IMR-90 (cell line): ENCODE measurements at regions not wholly inside any gene's neighbourhood (a gene's known extent, or its start where the extent isn't known, plus 50 kb on each side); places are given as distances from the start of the nearest gene placed in this dataset.

Experiments
- ATAC-seq: fragments of 200-7000 bp; cut with Tn5 transposase; 2 replicates; pipeline ENCODE4 v1.9.1; 2020; ENCODE audit warnings: low read depth, mild to moderate bottlenecking, moderate library complexity
- BruUV-seq: library from RNA; stranded (reverse); fragments of 400-500 nt; replicated peaks from 2 replicates; lab custom pipeline; 2021; lab: Mats Ljungman, UMichigan
- CTCF ChIA-PET: fragments of 300-600 bp; formaldehyde crosslinking; extraction: SDS; loops from one replicate; lab custom pipeline; 2021; ENCODE audit warnings: antibody characterized with exemption; lab: Yijun Ruan, JAX
- POLR2A ChIA-PET: fragments of 300-600 bp; sonication (Branson Sonifier 250); formaldehyde crosslinking; loops from one replicate; lab custom pipeline; 2022; ENCODE audit warnings: antibody characterized with exemption; ENCODE audit not compliant: unreplicated experiment; lab: Charles Lee
- DNase-seq: peaks from one replicate; pipeline ENCODE4 v3.0.0; 2013
- H2AFZ ChIP-seq: replicated peaks from 2 replicates; pipeline ENCODE3; 2013; ENCODE audit warnings: low read length, mild to moderate bottlenecking; ENCODE audit not compliant: poor library complexity
- H2AK5ac ChIP-seq: 2 replicates; pipeline ENCODE4 v1.6.1; 2013; ENCODE audit warnings: low read depth, low read length, inconsistent platforms
- H2AK9ac ChIP-seq: replicated peaks from 2 replicates; pipeline ENCODE3; 2013; ENCODE audit warnings: mild to moderate bottlenecking, low read depth, low read length, moderate library complexity; ENCODE audit not compliant: poor library complexity
- H2BK120ac ChIP-seq: 2 replicates; pipeline ENCODE4 v1.6.1; 2013; ENCODE audit warnings: low read depth, low read length, inconsistent platforms
- H2BK15ac ChIP-seq: 3 replicates; pipeline ENCODE4 v1.6.1; 2013; ENCODE audit warnings: low read depth, low read length, inconsistent platforms
- H2BK20ac ChIP-seq: 2 replicates; pipeline ENCODE4 v1.6.1; 2013; ENCODE audit warnings: low read depth, mild to moderate bottlenecking, inconsistent platforms, low read length, moderate library complexity
- H2BK5ac ChIP-seq: 2 replicates; pipeline ENCODE4 v1.6.1; 2013; ENCODE audit warnings: mild to moderate bottlenecking, low read depth, low read length, inconsistent platforms; ENCODE audit not compliant: poor library complexity, severe bottlenecking
- H3K14ac ChIP-seq: replicated peaks from 2 replicates; pipeline ENCODE4 v1.6.1; 2013; ENCODE audit warnings: low read depth, low read length, inconsistent platforms
- H3K18ac ChIP-seq: 2 replicates; pipeline ENCODE4 v1.6.1; 2013; ENCODE audit warnings: low read depth, low read length, control low read depth
- H3K23ac ChIP-seq: 2 replicates; pipeline ENCODE4 v1.6.1; 2013; ENCODE audit warnings: low read depth, low read length, inconsistent platforms
- H3K27ac ChIP-seq: 2 replicates; pipeline ENCODE4 v1.5.1; 2013; ENCODE audit warnings: mild to moderate bottlenecking, control low read depth, low read length; ENCODE audit not compliant: insufficient read depth
- H3K27me3 ChIP-seq: 2 replicates; pipeline ENCODE4 v1.6.1; 2013; ENCODE audit warnings: low read length; ENCODE audit not compliant: control insufficient read depth, insufficient read depth
- H3K36me3 ChIP-seq: 2 replicates; pipeline ENCODE4 v1.6.1; 2013; ENCODE audit warnings: low read length, mixed read lengths; ENCODE audit not compliant: control insufficient read depth, insufficient read depth
- H3K4ac ChIP-seq: 2 replicates; pipeline ENCODE4 v1.6.1; 2013; ENCODE audit warnings: low read depth, low read length, inconsistent platforms
- H3K4me1 ChIP-seq: 2 replicates; pipeline ENCODE4 v1.6.1; 2013; ENCODE audit warnings: low read length, mixed read lengths; ENCODE audit not compliant: control insufficient read depth, insufficient read depth
- H3K4me2 ChIP-seq: 2 replicates; pipeline ENCODE4 v1.6.1; 2013; ENCODE audit warnings: low read depth, mild to moderate bottlenecking, control low read depth, low read length, moderate library complexity
- H3K4me3 ChIP-seq: 2 replicates; pipeline ENCODE4 v1.5.1; 2013; ENCODE audit warnings: low read depth, mild to moderate bottlenecking, control low read depth, low read length, moderate library complexity; ENCODE audit not compliant: insufficient read depth
- H3K56ac ChIP-seq: 2 replicates; pipeline ENCODE4 v1.6.1; 2013; ENCODE audit warnings: low read length, inconsistent platforms; ENCODE audit not compliant: insufficient read depth; ENCODE audit errors: extremely low read depth
- H3K79me1 ChIP-seq, 2 experiments: 2 replicates each; pipeline ENCODE4 v1.6.1; 2013; ENCODE audit warnings: low read length in 2 of 2, inconsistent platforms in 1 of 2, low read depth in 1 of 2
- H3K9ac ChIP-seq: 2 replicates; pipeline ENCODE4 v1.6.1; 2013; ENCODE audit warnings: low read depth, low read length, control low read depth
- H3K9me1 ChIP-seq: 2 replicates; pipeline ENCODE4 v1.6.1; 2013; ENCODE audit warnings: low read length, inconsistent platforms; ENCODE audit not compliant: insufficient read depth
- H3K9me3 ChIP-seq: 2 replicates; pipeline ENCODE4 v1.6.1; 2013; ENCODE audit warnings: low read length; ENCODE audit not compliant: control insufficient read depth, insufficient read depth
- H4K20me1 ChIP-seq: 2 replicates; pipeline ENCODE4 v1.6.1; 2013; ENCODE audit warnings: low read length, inconsistent platforms; ENCODE audit not compliant: insufficient read depth
- H4K5ac ChIP-seq: 2 replicates; pipeline ENCODE4 v1.6.1; 2013; ENCODE audit warnings: mild to moderate bottlenecking, low read depth, low read length, control low read depth
- H4K8ac ChIP-seq, 2 experiments: 2 replicates each; pipeline ENCODE4 v1.6.1; 2013; ENCODE audit warnings: low read depth in 2 of 2, low read length in 2 of 2, control low read depth in 1 of 2, inconsistent platforms in 1 of 2
- H4K91ac ChIP-seq: 2 replicates; pipeline ENCODE4 v1.6.1; 2013; ENCODE audit warnings: low read depth, low read length, inconsistent platforms; ENCODE audit not compliant: insufficient read depth
- CEBPB ChIP-seq: IDR thresholded peaks from 2 replicates; pipeline ENCODE4 v1.6.1; 2012; ENCODE audit warnings: low read depth, low read length, improper control_type of control experiment
- CHD1 ChIP-seq: IDR thresholded peaks from 2 replicates; pipeline ENCODE4 v1.6.1; 2012; ENCODE audit warnings: low read depth, low read length, improper control_type of control experiment
- FOS ChIP-seq: fragments of 150-350 bp; IDR thresholded peaks from 2 replicates; pipeline ENCODE4 v1.6.1; 2016; ENCODE audit warnings: low read depth, low read length
- MAFK ChIP-seq: IDR thresholded peaks from 2 replicates; pipeline ENCODE4 v1.6.1; 2012; ENCODE audit warnings: low read depth, low read length, improper control_type of control experiment
- MAZ ChIP-seq: IDR thresholded peaks from 2 replicates; pipeline ENCODE4 v1.6.1; 2012; ENCODE audit warnings: low read depth, mild to moderate bottlenecking, low read length, improper control_type of control experiment, moderate library complexity, borderline replicate concordance
- MXI1 ChIP-seq: IDR thresholded peaks from 2 replicates; pipeline ENCODE4 v1.6.1; 2012; ENCODE audit warnings: low read depth, mild to moderate bottlenecking, low read length, moderate library complexity, borderline replicate concordance
- RAD21 ChIP-seq: IDR thresholded peaks from 2 replicates; pipeline ENCODE4 v1.6.1; 2012; ENCODE audit warnings: low read length, improper control_type of control experiment
- RCOR1 ChIP-seq: IDR thresholded peaks from 2 replicates; pipeline ENCODE4 v1.6.1; 2012; ENCODE audit warnings: mild to moderate bottlenecking, low read length, improper control_type of control experiment; ENCODE audit not compliant: insufficient replicate concordance
- SMC3 ChIP-seq: fragments of 150-350 bp; IDR thresholded peaks from 2 replicates; pipeline ENCODE4 v1.6.1; 2016; ENCODE audit warnings: low read depth, mild to moderate bottlenecking, antibody characterized with exemption, low read length, moderate library complexity
- WGBS, 2 experiments: methylation state at CpG; one replicate each; pipeline versions ENCODE4 v1.1.5 to v1.1.7; 2013; ENCODE audit warnings: missing lambda C conversion rate in 2 of 2; ENCODE audit not compliant: insufficient read length in 1 of 2; ENCODE audit errors: extremely low coverage in 2 of 2; 5-methylcytosine and 5-hydroxymethylcytosine counted together
- dilution Hi-C: fragments of 300-500 bp; cut with HindIII; formaldehyde crosslinking; loops from one replicate; pipeline ENCODE4 v1.14.3; 2018; ENCODE audit warnings: low sequenced_read_pairs; ENCODE audit not compliant: unreplicated experiment
- in situ Hi-C: fragments of 300-500 bp; cut with MboI; formaldehyde crosslinking; loops from 3 replicates; pipeline ENCODE4 v1.14.3; 2019; ENCODE audit warnings: low sequenced_read_pairs, inconsistent platforms, mixed read lengths
- intact Hi-C: fragments of 100-400 bp; cut with micrococcal nuclease; formaldehyde crosslinking; loops from 2 replicates; pipeline ENCODE4 v1.10.0; 2022
- TF ChIP-seq, protein P1 (sequence below): fragments of 150-350 bp; IDR thresholded peaks from 2 replicates; pipeline ENCODE4 v1.6.1; 2016; ENCODE audit warnings: low read depth, mild to moderate bottlenecking, low read length, moderate library complexity, borderline replicate concordance
- TF ChIP-seq, protein P2 (sequence below): conservative IDR thresholded peaks from 2 replicates; pipeline ENCODE4 v1.5.1; 2012; ENCODE audit warnings: mild to moderate bottlenecking, low read depth, low read length, improper control_type of control experiment

DNA sequence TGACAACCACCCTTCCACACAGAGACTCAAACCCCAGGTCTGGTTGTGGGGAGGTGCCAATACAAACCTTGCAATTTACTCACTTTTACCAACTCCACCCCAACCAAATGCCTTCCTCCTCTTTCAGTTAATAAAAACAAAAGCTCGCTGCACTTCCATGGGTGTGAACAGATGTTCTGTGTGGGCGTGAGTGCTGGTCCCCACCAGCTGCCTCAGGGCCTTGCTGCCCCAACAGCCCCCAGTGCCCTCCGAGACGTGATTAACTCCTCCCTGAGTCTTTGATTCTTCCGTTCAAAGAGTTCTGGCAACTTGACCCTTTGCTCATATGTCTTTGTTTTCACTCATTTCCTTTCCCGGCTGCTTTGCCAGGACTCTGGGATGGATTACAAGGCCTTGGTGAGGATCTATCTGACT is 258.9 kb upstream of the CXCR4 start (continued):
- TF ChIP-seq, protein P1, sequence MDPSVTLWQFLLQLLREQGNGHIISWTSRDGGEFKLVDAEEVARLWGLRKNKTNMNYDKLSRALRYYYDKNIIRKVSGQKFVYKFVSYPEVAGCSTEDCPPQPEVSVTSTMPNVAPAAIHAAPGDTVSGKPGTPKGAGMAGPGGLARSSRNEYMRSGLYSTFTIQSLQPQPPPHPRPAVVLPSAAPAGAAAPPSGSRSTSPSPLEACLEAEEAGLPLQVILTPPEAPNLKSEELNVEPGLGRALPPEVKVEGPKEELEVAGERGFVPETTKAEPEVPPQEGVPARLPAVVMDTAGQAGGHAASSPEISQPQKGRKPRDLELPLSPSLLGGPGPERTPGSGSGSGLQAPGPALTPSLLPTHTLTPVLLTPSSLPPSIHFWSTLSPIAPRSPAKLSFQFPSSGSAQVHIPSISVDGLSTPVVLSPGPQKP, result no peak
- TF ChIP-seq SMC3 (no peak), MAZ (no peak), RAD21 (no peak)

DNA sequence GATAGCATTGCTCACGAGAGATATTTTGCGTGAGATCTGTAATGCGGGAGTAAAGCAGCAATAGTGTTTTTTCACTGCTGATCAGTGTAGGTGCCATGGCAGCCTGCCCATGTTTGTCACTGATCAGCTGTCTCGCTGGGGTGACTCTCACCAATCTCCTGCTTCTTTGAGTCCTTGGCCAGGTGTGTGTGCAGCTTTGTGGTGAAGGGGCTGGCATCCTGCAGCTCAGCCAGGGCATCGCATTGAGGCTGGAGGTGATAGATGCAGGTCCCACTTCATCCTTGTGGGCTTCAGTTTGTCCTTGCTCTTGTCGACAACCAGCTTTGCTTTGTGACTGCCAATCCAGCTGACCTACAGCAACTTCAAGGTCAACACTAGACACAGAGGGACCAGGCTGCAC is 258.3 kb upstream of the CXCR4 start:
- no peak overlapping the region for H3K4me3 ChIP-seq
- no peak overlapping the region for H2AFZ ChIP-seq
- H3K36me3 ChIP-seq, result no peaks in the 10 kb centered on the region
- dilution Hi-C loops, result no loop called here
- no peak overlapping the region for H3K4ac ChIP-seq
- no peaks in the 10 kb centered on the region for H3K79me1 ChIP-seq
- H2BK15ac ChIP-seq, result no peak overlapping the region
- no peak overlapping the region for H2BK5ac ChIP-seq
- in situ Hi-C loops, result loop anchor here (5.0 to 25.0 kb wide), 2 partner anchors 459 to 1389 kb away; no protein-coding TSS in a partner anchor
- H2BK20ac ChIP-seq, result no peak overlapping the region
- H4K5ac ChIP-seq, result no peak overlapping the region
- H3K4me2 ChIP-seq, result no peak overlapping the region
- H3K23ac ChIP-seq, result no peak overlapping the region
- no peaks in the 10 kb centered on the region for H3K4me1 ChIP-seq
- DNase-seq (no peak), ATAC-seq (no peak)
- no peak overlapping the region for H2BK120ac ChIP-seq
- no peak overlapping the region for H3K14ac ChIP-seq
- H2AK5ac ChIP-seq, result no peak overlapping the region
- no peak overlapping the region for H3K27ac ChIP-seq
- no peak overlapping the region for H4K8ac ChIP-seq
- H3K9ac ChIP-seq, result no peak overlapping the region
- WGBS, 2 experiments, result 90% methylated on average over 2 of the region's 6 CpGs; no CpG with 5 or more reads in 1 of the 2 experiments
- intact Hi-C loops, result loop anchor here (5.0 kb wide), 1 partner anchor 559 kb away; no protein-coding TSS in a partner anchor
- no peaks in the 10 kb centered on the region for H3K27me3 ChIP-seq
- no peaks in the 10 kb centered on the region for H3K9me3 ChIP-seq
- no TSS peak for BruUV-seq
- CTCF ChIA-PET, result interaction anchor here (1.1 kb wide), 1 partner anchor 462 kb away, joined by 4 read pairs; no protein-coding TSS in a partner anchor
- no peak overlapping the region for H3K56ac ChIP-seq
- H2AK9ac ChIP-seq, result no peak overlapping the region
- POLR2A ChIA-PET, result no interaction called here
- no peaks in the 10 kb centered on the region for H3K9me1 ChIP-seq
- no peak overlapping the region for H3K18ac ChIP-seq
- no peak overlapping the region for H4K91ac ChIP-seq
- no peaks in the 10 kb centered on the region for H4K20me1 ChIP-seq
- TF ChIP-seq CEBPB, result no peak
- TF ChIP-seq, protein P1, result no peak
- no peak for TF ChIP-seq SMC3
- TF ChIP-seq, protein P2, sequence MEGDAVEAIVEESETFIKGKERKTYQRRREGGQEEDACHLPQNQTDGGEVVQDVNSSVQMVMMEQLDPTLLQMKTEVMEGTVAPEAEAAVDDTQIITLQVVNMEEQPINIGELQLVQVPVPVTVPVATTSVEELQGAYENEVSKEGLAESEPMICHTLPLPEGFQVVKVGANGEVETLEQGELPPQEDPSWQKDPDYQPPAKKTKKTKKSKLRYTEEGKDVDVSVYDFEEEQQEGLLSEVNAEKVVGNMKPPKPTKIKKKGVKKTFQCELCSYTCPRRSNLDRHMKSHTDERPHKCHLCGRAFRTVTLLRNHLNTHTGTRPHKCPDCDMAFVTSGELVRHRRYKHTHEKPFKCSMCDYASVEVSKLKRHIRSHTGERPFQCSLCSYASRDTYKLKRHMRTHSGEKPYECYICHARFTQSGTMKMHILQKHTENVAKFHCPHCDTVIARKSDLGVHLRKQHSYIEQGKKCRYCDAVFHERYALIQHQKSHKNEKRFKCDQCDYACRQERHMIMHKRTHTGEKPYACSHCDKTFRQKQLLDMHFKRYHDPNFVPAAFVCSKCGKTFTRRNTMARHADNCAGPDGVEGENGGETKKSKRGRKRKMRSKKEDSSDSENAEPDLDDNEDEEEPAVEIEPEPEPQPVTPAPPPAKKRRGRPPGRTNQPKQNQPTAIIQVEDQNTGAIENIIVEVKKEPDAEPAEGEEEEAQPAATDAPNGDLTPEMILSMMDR, result no peak
- TF ChIP-seq FOS, result no peak
- no peak for TF ChIP-seq RCOR1
- no peak for TF ChIP-seq CHD1
- no peak for TF ChIP-seq RAD21
- no peak for TF ChIP-seq MAFK
- no peak for TF ChIP-seq MAZ
- TF ChIP-seq MXI1, result no peak
